ENCODE measurements at regions not wholly inside any gene's neighbourhood (a gene's known extent, or its start where the extent isn't known, plus 50 kb on each side); places are given as distances from the start of the nearest gene placed in this dataset.

DNA sequence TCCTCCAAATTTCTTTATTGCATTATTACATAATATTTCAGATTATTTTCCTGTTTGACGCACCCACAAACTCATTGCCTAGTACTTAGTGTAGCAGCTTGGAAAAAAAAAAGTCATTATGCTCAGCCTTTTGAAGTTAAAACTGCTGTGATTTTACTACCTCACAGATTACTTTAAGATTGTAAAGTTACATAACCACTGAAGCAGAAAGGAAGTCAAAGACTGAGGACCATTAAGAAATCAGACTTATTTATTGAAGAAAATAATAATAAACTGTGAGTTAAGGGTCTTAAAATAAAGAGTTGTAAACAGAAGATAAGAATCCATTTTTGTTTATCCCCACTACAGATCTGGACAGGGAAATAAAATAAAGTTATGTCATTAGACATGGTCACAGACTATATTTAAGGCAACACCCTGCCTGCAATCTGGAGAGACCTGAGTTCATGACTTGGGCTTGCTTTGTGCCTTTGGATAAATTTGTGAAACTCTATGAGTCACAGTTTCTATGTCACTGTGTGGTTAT, 212.1 kb upstream of the ROBO2 start:
- TF ChIP-seq CTCF (IDR thresholded peaks at IDR 0.05; ENCODE audit: insufficient read depth, low read length): no peak
- no peak for DNase-seq (ENCODE audit: low read depth)
- H3K4me3 ChIP-seq (ENCODE audit: low read depth, low read length): no peak overlapping the region

DNA sequence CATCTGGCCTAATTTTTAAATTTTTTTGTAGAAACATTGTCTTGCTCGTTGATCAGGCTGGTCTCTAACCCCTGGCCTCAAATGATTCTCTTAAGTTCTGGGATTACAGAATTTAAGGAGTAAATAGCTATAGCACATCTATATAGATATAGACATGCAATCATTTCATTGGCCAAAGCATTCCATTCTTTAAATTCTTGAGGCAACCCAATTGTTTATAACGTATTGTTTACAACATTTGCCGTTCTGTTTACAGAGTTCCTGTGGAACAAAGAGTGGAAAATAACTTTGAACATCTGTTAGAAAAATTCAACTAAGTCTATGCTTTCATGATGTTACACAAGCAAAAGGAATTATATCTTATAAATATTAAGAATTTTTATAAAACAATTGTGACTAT, 205.2 kb upstream of the ROBO2 start:
- no peak overlapping the region for H3K4me3 ChIP-seq (ENCODE audit: low read depth, low read length)
- TF ChIP-seq CTCF (IDR thresholded peaks at IDR 0.05; ENCODE audit: insufficient read depth, low read length): no peak
- DNase-seq (ENCODE audit: low read depth): no peak

DNA sequence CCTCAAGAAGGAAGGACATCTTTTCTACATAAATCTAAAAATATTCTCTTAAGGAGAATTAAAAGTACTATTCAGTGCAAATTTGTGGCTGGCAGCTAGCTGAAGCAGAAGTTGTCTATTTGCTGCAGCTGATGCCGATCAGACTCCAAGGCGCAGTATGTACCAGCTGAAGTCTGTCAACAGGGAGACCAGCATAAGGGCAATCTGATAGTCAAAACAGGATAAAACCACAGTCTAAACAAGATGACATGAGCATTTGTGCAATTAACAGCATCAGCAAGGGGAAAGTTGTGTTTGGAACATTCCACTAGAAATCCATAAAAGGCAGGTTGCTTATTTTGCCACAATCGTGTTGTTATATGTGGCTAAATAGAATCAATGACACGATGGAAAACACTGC, 198.2 kb upstream of the ROBO2 start:
- DNase-seq (ENCODE audit: low read depth): no peak
- TF ChIP-seq CTCF (IDR thresholded peaks at IDR 0.05; ENCODE audit: insufficient read depth, low read length): no peak
- H3K4me3 ChIP-seq (ENCODE audit: low read depth, low read length): no peak overlapping the region

- H3K4me3 ChIP-seq (ENCODE audit: low read depth, low read length): no peak overlapping the region
- no peak for TF ChIP-seq CTCF (IDR thresholded peaks at IDR 0.05; ENCODE audit: insufficient read depth, low read length)
- DNase-seq (ENCODE audit: low read depth): no peak
Observed at GRCh38 chr3:76842216-76842615, 197.7 kb upstream of the ROBO2 start.

DNA sequence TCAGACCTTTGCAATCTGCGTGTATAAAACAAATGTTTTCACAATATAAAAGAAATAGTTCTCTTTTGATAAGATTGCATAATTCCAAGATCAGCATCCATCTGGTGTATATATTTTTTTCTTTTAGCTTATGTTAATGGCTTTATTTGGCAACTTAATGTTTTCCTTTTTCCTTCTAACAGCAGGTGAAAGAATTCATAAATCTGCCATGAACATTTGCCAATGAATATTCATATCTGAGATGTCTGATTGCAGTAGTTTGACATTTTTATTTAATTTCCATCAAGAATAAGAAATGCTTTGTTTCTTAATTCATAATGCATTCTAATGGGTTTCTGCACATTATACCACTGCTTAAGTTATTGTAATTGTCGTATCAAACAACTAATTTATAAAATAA, 184.4 kb upstream of the ROBO2 start:
- TF ChIP-seq CTCF (IDR thresholded peaks at IDR 0.05; ENCODE audit: insufficient read depth, low read length): no peak
- DNase-seq (ENCODE audit: low read depth): no peak

DNA sequence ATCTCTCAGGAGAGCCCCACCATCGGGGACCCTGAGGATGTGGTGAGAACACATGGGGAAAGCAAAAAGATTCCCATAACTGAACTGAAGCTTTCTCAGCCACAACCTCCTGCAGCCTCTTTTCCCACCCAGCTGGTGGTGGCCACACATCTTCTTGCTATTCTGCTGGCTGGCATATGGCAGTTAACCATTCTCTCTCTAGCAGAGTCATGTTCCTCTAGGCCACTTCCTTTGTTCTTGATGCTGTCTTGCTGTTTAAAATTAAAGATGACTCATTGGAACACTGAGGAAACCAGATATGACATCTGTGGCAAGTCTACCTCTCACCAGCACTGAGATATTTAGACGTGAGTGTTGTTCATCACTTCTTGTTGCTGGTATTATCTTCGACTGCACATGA, 180.3 kb upstream of the ROBO2 start:
- no peak overlapping the region for H3K4me3 ChIP-seq (ENCODE audit: low read depth, low read length)
- no peak for DNase-seq (ENCODE audit: low read depth)
- no peak for TF ChIP-seq CTCF (IDR thresholded peaks at IDR 0.05; ENCODE audit: insufficient read depth, low read length)

More for the DNA sequence above, 184.4 kb upstream of the ROBO2 start:
- no peak overlapping the region for H3K4me3 ChIP-seq (ENCODE audit: low read depth, low read length)

DNA sequence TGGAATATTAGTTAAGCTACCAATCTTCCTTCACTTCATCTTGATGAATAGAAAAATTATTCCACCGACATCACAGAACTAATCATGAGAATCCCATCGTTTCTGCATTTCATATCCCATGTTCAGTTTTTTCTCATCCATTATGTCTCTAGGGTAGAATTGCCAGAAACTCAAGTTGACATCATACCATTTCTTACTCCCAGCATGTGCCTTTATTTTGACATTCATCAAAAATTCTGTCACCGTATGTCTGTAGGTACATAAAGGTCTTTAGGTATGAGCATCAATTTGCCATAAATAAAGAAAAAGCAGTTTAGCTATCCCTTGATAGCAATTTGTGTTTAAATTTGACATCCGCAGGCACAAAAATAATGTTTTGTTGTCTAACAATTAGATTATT, 175.5 kb upstream of the ROBO2 start:
- no peak for DNase-seq (ENCODE audit: low read depth)
- no peak for TF ChIP-seq CTCF (IDR thresholded peaks at IDR 0.05; ENCODE audit: insufficient read depth, low read length)
- no peak overlapping the region for H3K4me3 ChIP-seq (ENCODE audit: low read depth, low read length)

Measured in fibroblast of the aortic adventitia (primary cell).